GM23248 (cell line): ENCODE measurements at regions not wholly inside any gene's neighbourhood (a gene's known extent, or its start where the extent isn't known, plus 50 kb on each side); places are given as distances from the start of the nearest gene placed in this dataset.

ENCODE experiments used
- EZH2 ChIP-seq: fragments of 200-600 bp; sonication (generic); IDR thresholded peaks from 2 replicates; pipeline ENCODE4 v1.6.1; 2018; ENCODE audit warnings: antibody characterized with exemption, mild to moderate bottlenecking; ENCODE audit not compliant: insufficient read depth, poor library complexity, severe bottlenecking
- EZH2phosphoT487 ChIP-seq: fragments of 200-600 bp; sonication (generic); IDR thresholded peaks from 2 replicates; pipeline ENCODE4 v1.6.1; 2018; ENCODE audit warnings: antibody characterized with exemption, moderate library complexity, mild to moderate bottlenecking, low read depth; ENCODE audit not compliant: insufficient read depth

GRCh38 chr12:90044069-90044468 is 335.4 kb upstream of the ATP2B1 start:
- TF ChIP-seq EZH2phosphoT487 (no peak), EZH2 (no peak)
